ENCODE measurements at regions not wholly inside any gene's neighbourhood (a gene's known extent, or its start where the extent isn't known, plus 50 kb on each side); places are given as distances from the start of the nearest gene placed in this dataset.
A peak's percentile ranks its signal among the peaks of the same experiment; 100 is the strongest.
"Not testable (repeated sequence)": the region's sequence is repeated elsewhere in the genome, so short reads cannot be mapped to it uniquely, and the experiment has no call there.

- no peak for DNase-seq
Measured at GRCh38 chr10:5268743-5269142, 72.1 kb downstream of the AKR1C4 start.

- DNase-seq, result no peak
Measured at GRCh38 chr10:5269791-5270190, 73.2 kb downstream of the AKR1C4 start.

- no peak for DNase-seq
Measured at GRCh38 chr10:5271526-5271925, 74.9 kb downstream of the AKR1C4 start.

GRCh38 chr10:5272065-5272803 lies 75.6 kb downstream of the AKR1C4 start:
- DNase-seq, result no peak

- DNase-seq, result no peak
Measured at GRCh38 chr10:5274795-5275194, 78.2 kb downstream of the AKR1C4 start.

GRCh38 chr10:5281356-5281755 lies 83.4 kb upstream of the UCN3 start:
- no peak for DNase-seq

GRCh38 chr10:5282137-5282536 lies 82.6 kb upstream of the UCN3 start:
- DNase-seq, result no peak

GRCh38 chr10:5283305-5284158 lies 81.2 kb upstream of the UCN3 start:
- peak; percentile 63 for DNase-seq

GRCh38 chr10:5284311-5285057 lies 80.3 kb upstream of the UCN3 start:
- DNase-seq, result no peak

GRCh38 chr10:5285186-5285585 lies 79.6 kb upstream of the UCN3 start:
- DNase-seq, result no peak

GRCh38 chr10:5288359-5288758 lies 76.4 kb upstream of the UCN3 start:
- no peak for DNase-seq

- DNase-seq, result not testable (repeated sequence)
Measured at GRCh38 chr10:5289228-5289627, 75.5 kb upstream of the UCN3 start.

GRCh38 chr10:5291501-5292195 lies 73.1 kb upstream of the UCN3 start:
- peak; percentile 63 for DNase-seq

GRCh38 chr10:5292196-5292735 lies 72.5 kb upstream of the UCN3 start:
- peak; percentile 34 for DNase-seq

- not testable (repeated sequence) for DNase-seq
Measured at GRCh38 chr10:5292970-5293369, 71.8 kb upstream of the UCN3 start.

GRCh38 chr10:5293691-5294550 lies 70.8 kb upstream of the UCN3 start:
- peak; percentile 82 for DNase-seq

GRCh38 chr10:5297466-5297865 lies 67.3 kb upstream of the UCN3 start:
- DNase-seq, result peak; percentile 14

GRCh38 chr10:5297996-5298395 lies 66.8 kb upstream of the UCN3 start:
- no peak for DNase-seq

- no peak for DNase-seq
Measured at GRCh38 chr10:5299950-5300349, 64.8 kb upstream of the UCN3 start.

GRCh38 chr10:5303504-5303903 lies 61.3 kb upstream of the UCN3 start:
- no peak for DNase-seq

GRCh38 chr10:5305374-5305773 lies 59.4 kb upstream of the UCN3 start:
- no peak for DNase-seq

- DNase-seq, result no peak
Measured at GRCh38 chr10:5310914-5311313, 53.9 kb upstream of the UCN3 start.

Measured in stimulated activated CD4-positive, alpha-beta T cell treated with anti-CD3 and anti-CD28 coated beads, Interleukin-4, amount 100 ng/mL, for 1 hour (primary cell).